ENCODE measurements at regions not wholly inside any gene's neighbourhood (a gene's known extent, or its start where the extent isn't known, plus 50 kb on each side); places are given as distances from the start of the nearest gene placed in this dataset.

- TF ChIP-seq ISL1 (CRISPR knock-in tag; IDR thresholded peaks at IDR 0.05) (no peak), PATZ1 (CRISPR knock-in tag; IDR thresholded peaks at IDR 0.05; ENCODE audit: borderline replicate concordance) (no peak), ZC3H10 (CRISPR knock-in tag; IDR thresholded peaks at IDR 0.05) (no peak), ZNF8 (CRISPR knock-in tag; IDR thresholded peaks at IDR 0.05) (no peak), SNAI2 (CRISPR knock-in tag; IDR thresholded peaks at IDR 0.05) (no peak), CSDC2 (CRISPR knock-in tag; IDR thresholded peaks at IDR 0.05) (no peak), BACH2 (CRISPR knock-in tag; IDR thresholded peaks at IDR 0.05; ENCODE audit: borderline replicate concordance) (no peak), CSRNP3 (CRISPR knock-in tag; IDR thresholded peaks at IDR 0.05) (no peak), OSR1 (CRISPR knock-in tag; IDR thresholded peaks at IDR 0.05) (no peak), ZFP3 (CRISPR knock-in tag; IDR thresholded peaks at IDR 0.05) (no peak), CREB5 (CRISPR knock-in tag; IDR thresholded peaks at IDR 0.05; ENCODE audit: low read depth) (no peak), TOX (CRISPR knock-in tag; IDR thresholded peaks at IDR 0.05; ENCODE audit: borderline replicate concordance) (no peak), TCF4 (CRISPR knock-in tag; IDR thresholded peaks at IDR 0.05; ENCODE audit: borderline replicate concordance) (no peak), POU6F1 (CRISPR knock-in tag; IDR thresholded peaks at IDR 0.05; ENCODE audit: borderline replicate concordance, low read depth) (no peak), GLIS3 (CRISPR knock-in tag; IDR thresholded peaks at IDR 0.05) (no peak), ARNTL (CRISPR knock-in tag; IDR thresholded peaks at IDR 0.05; ENCODE audit: borderline replicate concordance, low read depth) (no peak), ESRRG (CRISPR knock-in tag; IDR thresholded peaks at IDR 0.05) (no peak)
- no peak for ATAC-seq
These were observed 768.7 kb downstream of the ETS1 start for GRCh38 chr11:127818625-127819024.

GRCh38 chr11:127816962-127817361 lies 770.4 kb downstream of the ETS1 start:
- TF ChIP-seq BACH2 (CRISPR knock-in tag; IDR thresholded peaks at IDR 0.05; ENCODE audit: borderline replicate concordance) (no peak), TCF4 (CRISPR knock-in tag; IDR thresholded peaks at IDR 0.05; ENCODE audit: borderline replicate concordance) (no peak), POU6F1 (CRISPR knock-in tag; IDR thresholded peaks at IDR 0.05; ENCODE audit: borderline replicate concordance, low read depth) (no peak), PATZ1 (CRISPR knock-in tag; IDR thresholded peaks at IDR 0.05; ENCODE audit: borderline replicate concordance) (no peak), SNAI2 (CRISPR knock-in tag; IDR thresholded peaks at IDR 0.05) (no peak), OSR1 (CRISPR knock-in tag; IDR thresholded peaks at IDR 0.05) (no peak), ZNF70 (CRISPR knock-in tag; IDR thresholded peaks at IDR 0.05) (no peak), ZFP30 (CRISPR knock-in tag; IDR thresholded peaks at IDR 0.05) (no peak), CREB5 (CRISPR knock-in tag; IDR thresholded peaks at IDR 0.05; ENCODE audit: low read depth) (no peak), GLIS3 (CRISPR knock-in tag; IDR thresholded peaks at IDR 0.05) (no peak), TSHZ2 (CRISPR knock-in tag; IDR thresholded peaks at IDR 0.05) (no peak), ARNTL (CRISPR knock-in tag; IDR thresholded peaks at IDR 0.05; ENCODE audit: borderline replicate concordance, low read depth) (no peak), CSRNP3 (CRISPR knock-in tag; IDR thresholded peaks at IDR 0.05) (no peak), ZC3H10 (CRISPR knock-in tag; IDR thresholded peaks at IDR 0.05) (no peak), RARB (CRISPR knock-in tag; IDR thresholded peaks at IDR 0.05) (no peak), TOX (CRISPR knock-in tag; IDR thresholded peaks at IDR 0.05; ENCODE audit: borderline replicate concordance) (no peak), ZFP3 (CRISPR knock-in tag; IDR thresholded peaks at IDR 0.05) (no peak), ISL1 (CRISPR knock-in tag; IDR thresholded peaks at IDR 0.05) (no peak), ZNF565 (CRISPR knock-in tag; conservative IDR thresholded peaks at IDR 0.05; ENCODE audit: low read depth) (no peak), ESRRG (CRISPR knock-in tag; IDR thresholded peaks at IDR 0.05) (no peak)
- no peak for ATAC-seq
